ENCODE measurements at regions not wholly inside any gene's neighbourhood (a gene's known extent, or its start where the extent isn't known, plus 50 kb on each side); places are given as distances from the start of the nearest gene placed in this dataset.
A peak's percentile ranks its signal among the peaks of the same experiment; 100 is the strongest.

DNA sequence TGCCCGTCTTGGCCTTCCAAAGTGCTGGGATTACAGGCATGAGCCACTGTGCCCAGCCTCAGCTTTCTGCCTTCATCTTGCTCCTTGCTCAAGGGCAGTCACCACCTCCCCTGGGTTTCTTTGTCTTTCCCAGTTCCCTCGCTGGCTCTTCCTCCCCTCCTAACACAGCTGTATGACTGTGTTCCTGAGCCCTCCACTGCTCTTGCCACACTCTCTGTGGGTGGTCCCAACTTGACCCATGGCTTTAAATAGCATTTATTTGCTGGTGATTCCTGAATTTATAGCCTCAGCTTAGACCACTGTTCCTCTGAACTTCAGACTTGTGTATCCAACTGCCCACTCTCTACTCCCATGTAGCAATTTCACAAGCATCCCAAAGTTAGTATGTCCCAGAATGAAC lies 181.3 kb downstream of the BAMBI start:
- DNase-seq (ENCODE audit: low read depth): no peak

DNA sequence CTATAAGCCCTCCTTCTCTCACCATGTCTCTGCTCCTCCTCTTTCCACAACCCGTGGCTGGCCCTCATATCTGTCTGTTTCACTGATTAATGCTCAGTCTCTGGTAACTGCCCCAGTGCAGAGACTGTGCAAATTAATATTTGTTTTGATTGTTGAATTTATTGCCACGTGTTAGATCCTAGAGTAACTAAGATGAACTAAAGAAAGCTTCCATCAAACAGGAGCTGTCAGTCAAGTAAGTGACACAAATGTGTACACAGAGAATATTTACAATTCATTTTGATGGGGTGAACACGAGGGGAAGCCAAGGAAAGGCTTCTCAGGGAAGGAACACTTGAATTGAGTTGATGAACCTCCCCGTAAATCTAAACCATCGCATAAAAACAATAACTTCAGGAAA lies 182.5 kb downstream of the BAMBI start:
- no peak for DNase-seq (ENCODE audit: low read depth)

DNA sequence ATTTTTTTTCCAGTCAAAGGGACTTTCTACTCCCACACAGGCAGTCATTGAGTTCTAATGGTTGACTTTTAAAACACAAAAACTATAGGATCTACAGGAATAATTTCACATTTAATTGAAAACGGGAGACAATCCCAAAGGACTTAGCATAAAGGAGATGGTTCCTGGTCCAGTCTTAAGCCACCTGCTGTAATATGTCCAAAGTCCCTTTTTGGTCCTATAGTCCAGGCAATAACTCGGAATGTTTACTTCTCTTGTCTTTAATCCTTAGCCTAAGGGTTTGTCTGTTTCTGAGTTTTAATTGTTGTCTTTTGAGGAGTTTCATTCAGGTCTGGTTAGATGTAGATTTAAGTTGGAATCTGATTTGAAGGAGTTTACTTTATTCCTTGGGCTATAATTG lies 184.9 kb downstream of the BAMBI start:
- no peak for DNase-seq (ENCODE audit: low read depth)

DNA sequence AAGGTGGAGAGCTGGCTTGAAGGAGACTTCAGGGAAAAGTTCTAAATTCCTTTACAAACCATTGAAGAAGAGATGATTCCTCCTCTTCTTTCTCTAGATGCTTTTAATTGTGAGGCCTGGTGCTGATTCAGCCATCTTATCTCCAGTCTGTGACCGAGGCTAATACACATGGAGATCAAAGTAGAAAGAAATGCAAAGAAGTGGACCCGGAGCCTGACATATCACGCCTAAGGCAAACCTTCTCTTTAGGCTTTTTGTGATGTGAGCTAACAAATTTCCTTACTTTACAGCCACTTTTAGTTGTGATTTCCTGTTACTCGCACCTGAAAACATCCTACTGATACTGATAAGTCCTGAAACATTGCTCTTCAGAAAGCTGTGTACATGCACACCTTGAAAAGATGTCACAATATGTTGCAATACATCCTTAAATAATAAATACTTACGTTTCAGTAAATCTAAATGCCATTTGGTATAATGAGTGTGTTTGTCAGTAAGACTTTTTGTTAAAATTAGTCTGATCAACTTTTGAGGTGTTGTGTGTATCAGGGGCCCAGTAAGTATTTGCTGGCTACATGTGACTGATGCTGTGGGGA lies 192.4 kb downstream of the BAMBI start:
- DNase-seq (ENCODE audit: low read depth): no peak

DNA sequence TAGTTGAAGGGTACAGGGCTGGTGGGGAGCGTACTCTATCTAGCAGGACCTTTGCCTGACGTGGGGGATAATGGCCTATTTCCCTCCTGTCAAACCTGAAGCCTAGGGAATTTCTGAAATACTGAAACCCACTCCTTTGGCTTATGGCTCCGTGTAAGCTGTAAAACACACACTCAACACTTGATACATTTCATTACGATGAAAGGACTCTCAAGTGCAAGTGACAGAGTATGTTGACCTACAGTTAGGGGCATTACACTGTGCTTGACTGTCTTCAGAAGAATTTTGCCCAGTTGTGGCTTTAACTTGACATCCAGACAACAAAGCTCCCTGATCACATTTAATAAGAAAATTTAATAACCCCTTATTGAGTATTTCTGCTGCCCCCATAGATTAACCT lies 194.3 kb downstream of the BAMBI start:
- no peak for DNase-seq (ENCODE audit: low read depth)

DNA sequence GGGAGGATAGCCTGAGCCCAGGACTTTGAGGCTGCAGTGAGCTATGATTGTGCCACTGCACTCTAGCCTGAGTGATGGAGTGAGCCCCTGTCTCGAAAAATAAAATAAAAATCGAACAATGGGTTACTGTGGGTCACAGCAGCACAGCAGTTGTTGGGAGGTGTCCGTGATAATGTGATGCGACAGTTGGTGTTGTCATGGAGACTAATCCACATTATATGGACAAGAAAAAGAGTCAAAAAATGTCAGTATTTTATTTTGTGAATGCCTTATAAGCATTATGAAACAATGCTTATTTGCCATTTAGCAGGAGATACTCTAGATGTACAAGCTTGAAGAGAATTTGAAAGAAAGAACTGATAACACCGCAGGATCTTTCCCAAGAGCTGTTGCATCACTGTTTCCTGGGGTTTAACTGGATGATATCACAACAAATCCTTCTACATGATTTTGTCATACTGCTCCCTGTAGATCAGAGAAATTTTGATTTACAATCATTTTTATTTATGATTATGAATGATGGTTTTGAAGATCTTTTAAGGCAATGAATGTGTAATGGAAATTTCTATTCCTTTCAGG lies 195.4 kb downstream of the BAMBI start:
- DNase-seq (ENCODE audit: low read depth): no peak

DNA sequence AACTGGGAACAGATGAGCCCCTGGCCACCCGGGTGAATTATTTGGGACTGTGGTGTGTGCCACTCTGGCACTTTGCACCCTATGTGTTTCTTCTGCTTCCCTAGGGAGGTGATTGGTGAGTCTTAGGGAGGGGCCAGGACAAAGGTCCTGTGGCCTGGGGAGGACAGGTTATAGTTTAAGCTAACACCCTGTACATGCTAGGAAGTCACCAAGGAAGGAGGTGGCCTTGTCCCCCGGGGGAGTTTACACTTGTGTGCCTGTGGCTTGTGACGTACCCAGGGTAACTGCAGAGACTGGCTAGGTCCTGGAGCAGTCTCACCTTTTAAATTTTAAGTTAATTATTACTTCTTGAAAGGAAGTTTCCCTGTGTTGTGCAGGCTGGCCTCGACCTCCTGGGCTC lies 196.2 kb downstream of the BAMBI start:
- DNase-seq (ENCODE audit: low read depth): no peak

DNA sequence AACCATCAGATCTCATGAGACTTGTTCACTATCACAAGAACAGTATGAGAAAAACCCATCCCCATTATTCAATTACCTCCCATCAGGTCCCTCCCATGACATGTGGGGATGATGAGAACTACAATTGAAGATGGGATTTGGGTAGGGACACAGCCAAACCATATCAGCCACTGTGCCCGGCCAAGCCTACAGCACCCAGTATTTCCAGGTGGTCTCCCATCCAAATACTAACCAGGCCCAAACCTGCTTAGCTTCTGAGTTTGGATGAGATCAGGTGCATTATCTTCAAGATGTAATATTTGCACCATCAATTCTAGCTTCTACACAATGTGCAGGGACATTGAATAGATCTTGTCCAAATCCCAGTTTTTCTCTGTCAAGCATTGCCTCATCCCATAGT lies 196.9 kb downstream of the BAMBI start:
- no peak for DNase-seq (ENCODE audit: low read depth)

DNA sequence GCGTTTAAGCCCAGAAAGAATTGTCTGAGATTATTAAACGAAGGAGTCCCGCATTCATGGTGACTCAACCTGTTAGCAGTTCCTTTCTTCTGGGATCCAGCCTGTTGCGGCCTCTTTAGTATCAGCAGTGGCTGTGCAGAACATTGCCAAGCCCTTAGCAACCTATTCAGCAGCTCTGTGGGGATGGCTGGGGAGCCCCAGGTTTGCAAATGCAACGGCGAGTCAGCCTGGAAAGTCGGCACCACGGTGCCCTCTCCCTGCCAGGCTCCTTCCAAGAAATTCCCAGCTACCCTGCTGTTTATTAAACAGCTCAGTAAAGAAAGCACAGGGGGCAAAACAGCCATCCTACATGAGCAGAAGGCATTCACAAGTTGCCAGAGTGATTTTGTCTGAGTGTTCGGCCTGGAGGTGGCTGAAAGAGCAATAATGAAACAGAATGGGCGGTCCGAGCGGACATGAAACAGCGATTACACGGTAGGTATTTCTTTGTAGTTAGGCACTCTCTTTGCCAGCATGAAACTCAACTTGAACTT lies 198.3 kb downstream of the BAMBI start:
- no peak for DNase-seq (ENCODE audit: low read depth)

DNA sequence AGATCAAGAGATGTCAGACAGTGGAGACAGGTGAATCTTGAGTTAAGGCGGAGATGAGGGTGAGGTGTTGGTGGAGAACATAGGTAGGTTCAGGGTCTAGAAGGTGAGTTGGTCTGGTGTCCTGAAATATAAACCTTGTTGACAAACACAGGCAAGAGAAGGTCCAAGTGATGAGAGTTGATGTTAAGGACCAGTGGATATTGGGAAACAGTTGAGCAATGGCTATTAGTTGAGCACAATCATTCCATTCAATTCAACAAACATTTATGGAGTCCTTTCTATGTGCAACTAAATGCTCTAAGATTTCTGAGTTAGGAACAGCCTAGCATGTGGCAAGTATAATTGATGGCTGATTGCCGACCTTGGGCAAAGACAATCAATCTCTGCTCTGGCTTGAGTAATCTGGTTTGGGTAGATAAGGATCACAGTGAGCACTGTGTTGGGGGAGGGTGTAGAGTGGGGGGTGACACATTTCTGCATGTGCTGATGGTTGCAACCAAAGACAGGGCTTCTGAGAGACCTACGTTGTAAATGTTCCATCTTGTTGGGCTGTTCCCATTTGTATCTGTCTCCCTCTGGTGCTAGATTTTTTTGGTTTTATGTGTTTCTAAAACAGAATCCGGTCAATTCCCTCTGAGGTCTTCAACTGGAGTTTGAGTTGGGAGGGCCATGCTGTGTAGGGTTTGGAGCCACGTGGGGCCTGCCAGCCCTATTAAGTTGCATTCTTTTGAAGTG lies 201.1 kb downstream of the BAMBI start:
- no peak for DNase-seq (ENCODE audit: low read depth)

DNA sequence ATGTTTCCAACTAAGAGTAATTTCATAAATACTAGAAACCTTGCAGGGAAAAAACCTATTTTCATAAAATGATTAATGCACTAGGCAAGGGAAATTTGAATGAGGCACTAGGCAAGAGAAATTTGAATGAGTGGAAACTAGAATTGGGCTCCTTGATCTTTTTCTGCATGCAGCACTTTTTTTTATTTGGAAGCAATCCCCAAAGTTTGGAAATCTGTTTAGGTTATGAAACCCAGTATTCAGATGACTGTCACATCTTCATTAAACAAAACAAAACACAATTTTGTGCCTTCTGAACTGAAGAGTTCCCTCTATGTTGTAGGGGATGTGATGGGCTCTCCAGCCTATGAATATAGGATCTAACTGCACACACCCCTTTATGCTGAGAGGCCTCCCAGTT lies 201.9 kb downstream of the BAMBI start:
- no peak for DNase-seq (ENCODE audit: low read depth)

DNA sequence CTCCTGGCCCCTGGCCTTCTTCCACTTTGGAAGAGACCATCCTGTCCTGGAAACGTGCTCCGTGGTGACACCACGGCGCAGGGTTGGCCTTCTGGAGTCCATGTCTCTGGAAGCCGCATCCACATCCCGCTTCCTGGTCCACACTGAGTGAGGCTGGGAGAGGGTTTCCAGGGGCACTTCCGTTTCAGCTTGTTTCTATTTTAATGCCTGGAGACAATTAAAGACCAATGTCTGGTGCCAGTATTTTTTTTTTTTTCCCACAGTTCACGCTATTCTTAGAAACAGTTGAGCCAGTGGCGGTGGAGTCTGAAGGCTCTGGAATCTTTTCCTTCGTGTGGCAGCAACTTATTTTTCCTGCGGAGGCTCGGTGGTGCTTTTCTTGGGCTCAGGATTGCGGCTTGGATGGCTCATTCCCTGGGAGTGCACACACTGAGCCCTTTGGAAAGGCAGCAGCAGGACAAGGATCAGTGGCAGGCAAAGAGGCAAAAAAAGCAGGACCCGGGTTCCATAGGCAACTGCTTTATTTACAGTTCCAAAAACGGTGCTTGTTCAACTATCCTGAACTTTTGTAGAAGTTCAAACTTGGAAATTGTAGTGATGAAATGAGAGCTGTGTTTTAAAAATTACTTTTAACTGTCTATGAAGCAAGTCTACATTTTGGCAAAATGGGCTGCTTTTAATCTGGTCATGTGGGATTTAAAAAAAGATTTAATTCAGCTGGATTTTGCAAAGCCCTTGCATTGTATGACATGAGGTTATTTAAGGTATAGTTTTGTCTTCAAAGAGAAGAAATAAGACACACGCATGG lies 202.8 kb downstream of the BAMBI start:
- DNase-seq (ENCODE audit: low read depth): no peak

DNA sequence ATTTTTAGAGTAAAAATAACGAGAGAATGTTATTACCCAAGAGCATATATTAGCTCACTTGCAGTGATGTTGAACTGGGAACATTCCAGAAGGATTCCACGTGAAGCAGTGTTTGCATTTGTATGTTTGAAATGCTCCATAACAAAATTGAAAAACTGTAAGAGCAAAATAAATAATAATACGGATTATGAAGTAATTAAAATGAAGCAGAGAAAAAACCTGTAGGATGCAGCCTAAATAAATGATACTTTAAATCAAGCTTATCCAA lies 203.3 kb downstream of the BAMBI start:
- DNase-seq (ENCODE audit: low read depth): no peak

DNA sequence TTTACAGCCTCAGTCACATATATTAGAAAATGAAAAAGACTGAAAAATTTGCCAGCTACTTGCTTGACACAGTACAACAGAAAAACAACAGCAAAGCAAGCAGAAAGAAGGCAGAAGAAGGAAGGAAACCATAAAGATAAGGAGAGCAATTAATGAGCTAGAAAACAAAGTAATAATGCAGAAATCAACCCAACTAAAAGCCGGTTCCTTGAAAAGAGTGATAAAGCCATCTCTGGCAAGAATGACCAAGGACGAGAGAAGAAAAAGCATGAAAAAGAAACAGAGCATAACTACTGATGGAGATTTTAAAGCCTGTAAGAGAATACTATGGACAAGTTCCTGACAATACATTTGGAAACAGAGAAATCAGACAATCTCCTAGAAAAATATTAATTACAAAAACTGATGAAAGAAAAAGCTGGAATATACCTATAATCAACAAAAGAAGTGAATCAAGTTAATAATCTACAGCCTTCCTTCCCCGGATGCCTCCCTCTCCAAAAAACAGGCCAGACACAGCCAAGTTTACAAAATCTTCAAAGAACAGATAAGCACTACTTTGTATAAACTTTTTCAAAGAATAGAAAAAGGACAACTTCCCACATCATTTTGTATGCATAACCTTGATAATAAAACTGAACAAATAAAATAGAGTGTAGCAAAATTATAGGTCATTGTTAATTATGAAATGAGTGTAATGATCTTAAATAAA lies 204.0 kb downstream of the BAMBI start:
- no peak for DNase-seq (ENCODE audit: low read depth)

DNA sequence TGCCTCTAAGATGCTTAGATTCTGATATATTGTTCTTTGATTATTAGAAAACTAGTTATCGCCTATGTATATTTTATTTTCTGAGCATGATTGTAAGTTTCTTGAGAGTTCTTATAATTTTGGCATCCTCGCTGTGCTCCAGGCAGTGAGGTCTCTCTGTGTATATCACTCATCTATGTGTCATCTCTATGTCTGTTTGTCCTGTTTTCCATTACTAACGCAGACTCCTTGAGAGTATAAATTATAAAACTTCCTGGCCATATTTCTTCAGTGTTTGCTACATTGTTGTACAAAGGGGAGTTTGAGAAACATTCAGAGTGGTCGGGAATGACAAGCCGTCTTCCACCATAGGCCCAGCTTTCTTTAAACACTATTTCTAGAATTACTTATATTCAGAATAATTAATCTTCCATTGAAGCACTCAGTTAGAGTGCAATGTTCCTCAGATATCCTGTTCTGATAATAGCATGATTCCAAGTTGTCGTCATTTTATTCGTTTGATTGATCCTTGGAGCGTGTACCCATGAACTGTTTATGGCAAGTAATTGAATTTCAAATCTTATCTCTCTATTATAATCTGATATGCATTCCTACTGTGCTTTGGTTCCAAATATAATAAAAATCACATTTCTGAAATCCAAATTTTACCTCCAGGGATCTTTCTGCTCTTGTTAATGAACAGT lies 206.6 kb downstream of the BAMBI start:
- no peak for DNase-seq (ENCODE audit: low read depth)

DNA sequence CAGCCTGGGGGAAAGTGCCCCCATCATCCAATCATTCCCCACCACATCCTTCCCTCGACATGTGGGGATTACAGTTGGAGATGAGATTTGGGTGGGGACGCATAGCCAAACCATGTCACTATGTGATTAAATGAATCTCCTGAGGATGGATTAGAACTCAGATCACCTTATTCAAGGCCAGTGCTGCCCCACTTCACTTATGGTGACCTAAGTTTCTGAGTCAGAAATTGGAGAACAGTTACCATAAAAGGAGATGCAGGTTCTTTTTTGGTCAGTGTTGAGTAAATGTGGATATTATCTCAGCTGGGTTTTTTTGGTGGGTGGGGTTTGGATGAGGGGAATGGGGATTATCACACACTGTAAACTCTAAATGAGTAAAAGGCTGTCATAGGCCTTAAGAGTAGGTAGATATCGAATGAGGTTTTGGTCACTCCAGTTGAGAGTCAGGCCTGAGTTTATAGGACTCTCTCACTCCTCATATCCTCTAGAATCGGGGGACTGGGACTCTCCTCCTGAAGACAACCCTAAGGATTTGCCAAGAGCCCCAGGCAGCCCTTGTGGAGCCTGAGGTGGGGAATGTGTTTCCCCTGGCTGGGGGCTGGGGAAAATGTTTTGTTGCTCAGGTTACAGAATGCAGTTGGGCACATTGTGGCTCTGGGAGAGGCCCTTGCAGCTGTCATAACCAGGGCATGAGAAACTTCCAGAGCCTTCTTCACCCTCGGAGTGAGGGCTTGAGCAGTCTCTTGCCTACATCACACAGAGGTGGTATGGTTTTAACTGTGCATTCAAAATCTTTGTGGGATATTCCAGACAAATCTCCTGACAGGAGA lies 213.0 kb downstream of the BAMBI start:
- peak; percentile 35 for DNase-seq (ENCODE audit: low read depth)

DNA sequence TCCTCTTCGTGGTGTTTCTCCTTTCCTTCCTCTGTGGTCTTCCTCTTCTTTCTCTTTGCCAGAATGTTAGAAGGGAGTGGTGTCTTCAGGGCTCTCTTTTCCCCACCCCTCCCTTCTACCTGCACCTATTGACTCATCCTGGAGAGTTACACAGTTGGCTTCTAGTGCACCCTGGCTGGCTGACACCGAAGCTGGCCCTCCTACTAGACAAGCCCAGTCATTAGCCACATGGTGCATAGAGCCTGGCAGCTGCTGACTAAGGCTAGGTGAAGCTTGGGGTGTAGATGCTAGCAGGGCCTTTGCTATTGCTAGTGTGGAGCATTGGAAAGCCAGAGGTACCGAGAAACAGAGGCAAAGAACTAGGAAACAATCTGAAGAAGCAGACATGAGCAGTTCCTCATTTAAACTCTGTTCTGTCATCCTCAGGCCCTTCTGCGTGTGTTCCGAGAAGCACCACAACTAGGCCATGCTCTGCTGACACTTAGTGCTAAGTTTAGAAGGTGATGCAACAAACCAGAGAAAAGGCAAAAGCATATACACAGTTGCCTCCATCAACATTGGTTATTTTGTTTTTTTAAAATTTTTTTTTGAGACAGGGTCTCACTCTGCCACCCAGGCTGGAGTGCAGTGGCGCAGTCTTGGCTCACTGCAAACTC lies 213.9 kb downstream of the BAMBI start:
- no peak for DNase-seq (ENCODE audit: low read depth)

DNA sequence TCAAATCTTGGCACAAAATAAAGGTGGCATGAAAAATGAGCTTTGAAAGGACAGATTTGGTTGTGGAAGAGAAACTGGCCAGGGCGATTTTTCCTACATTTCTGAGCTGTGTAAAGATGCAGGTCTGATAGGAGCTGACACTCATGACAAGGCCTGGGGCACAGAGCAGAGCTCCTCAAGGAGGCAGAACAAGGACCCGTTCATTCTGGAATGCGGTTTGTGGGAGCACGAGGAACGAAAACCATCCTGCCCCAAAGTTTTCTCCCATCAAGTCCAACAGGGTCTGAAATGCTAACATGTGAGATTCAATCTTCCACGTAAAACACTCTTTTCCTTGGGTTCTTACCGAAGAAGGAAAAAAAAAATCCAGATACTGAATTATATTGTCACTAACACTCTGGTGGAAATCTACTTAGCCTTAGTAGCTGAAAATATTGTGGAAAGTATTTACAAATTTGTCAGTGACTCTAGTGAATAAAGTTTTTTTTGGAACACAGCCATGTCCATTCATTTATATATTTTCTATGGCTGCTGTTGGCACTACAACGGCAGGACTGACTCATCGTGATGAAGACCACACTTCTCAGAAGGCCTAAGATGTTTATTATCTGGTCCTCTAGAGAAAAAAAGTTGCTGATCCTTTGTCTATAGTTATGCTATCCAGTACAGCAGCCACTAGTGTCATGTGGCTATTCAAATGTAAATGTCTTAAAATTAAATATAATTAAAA lies 215.7 kb downstream of the BAMBI start:
- DNase-seq (ENCODE audit: low read depth): peak; percentile 49

DNA sequence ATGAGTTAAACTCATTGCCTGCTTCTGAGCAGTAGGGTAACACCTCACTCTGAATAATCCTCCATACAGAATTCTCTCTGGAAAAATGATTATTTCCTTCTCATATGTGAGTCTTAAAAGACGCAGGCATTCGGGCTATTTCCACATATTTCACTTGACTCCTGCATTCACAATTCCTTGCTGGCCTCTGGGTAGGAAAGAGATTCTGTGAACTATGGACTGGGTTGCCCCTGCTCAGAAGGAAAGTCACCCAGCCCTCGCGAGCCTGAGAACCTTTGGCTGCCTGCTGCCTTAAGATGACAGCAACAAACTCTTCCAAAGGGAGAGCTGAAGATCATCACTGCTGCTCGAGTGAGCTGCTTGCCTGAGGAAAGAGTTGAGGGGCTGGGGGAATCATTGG lies 216.8 kb downstream of the BAMBI start:
- DNase-seq (ENCODE audit: low read depth): no peak
